B cell (primary cell): ENCODE measurements at regions not wholly inside any gene's neighbourhood (a gene's known extent, or its start where the extent isn't known, plus 50 kb on each side); places are given as distances from the start of the nearest gene placed in this dataset.

ENCODE experiments used
- ATAC-seq: fragments of 200-7000 bp; cut with Tn5 transposase; one replicate; pipeline ENCODE4 v1.10.0; 2021; ENCODE audit warnings: low read depth, mild to moderate bottlenecking, moderate number of reproducible peaks, moderate library complexity
- CTCF ChIA-PET: fragments of 350-600 bp; sonication (Branson Sonifier 250); formaldehyde crosslinking; loops from one replicate; lab custom pipeline; 2021; ENCODE audit warnings: antibody characterized with exemption, inconsistent platforms; lab: Charles Lee
- POLR2A ChIA-PET: fragments of 350-600 bp; sonication (Branson Sonifier 250); formaldehyde crosslinking; loops from one replicate; lab custom pipeline; 2021; ENCODE audit warnings: antibody characterized with exemption; lab: Charles Lee
- DNase-seq: peaks from one replicate; pipeline ENCODE4 v3.0.0; 2013
- H2AFZ ChIP-seq: 2 replicates; pipeline ENCODE4 v1.6.1; 2012; ENCODE audit warnings: mild to moderate bottlenecking, low read depth, low read length; ENCODE audit not compliant: insufficient read depth, poor library complexity, severe bottlenecking
- H3K27ac ChIP-seq, 2 donors: 1 replicate in 1 of 2; 2 replicates in 1 of 2; pipeline ENCODE4 v1.5.1; 2012 to 2013; ENCODE audit warnings: low read length in 2 of 2, mild to moderate bottlenecking in 2 of 2, moderate library complexity in 1 of 2
- H3K27me3 ChIP-seq, 4 experiments: fragments of 200-600 bp in 1 of 4; sonication (generic) in 1 of 4; replicated peaks in 1 of 4; 1 replicate in 2 of 4; 2 replicates in 2 of 4; pipeline versions ENCODE4 v1.6.1 to v1.7.0; 2013 to 2016; ENCODE audit warnings: low read length in 3 of 4, mild to moderate bottlenecking in 2 of 4, mixed read lengths in 1 of 4, moderate library complexity in 1 of 4; ENCODE audit not compliant: insufficient read depth in 4 of 4, control insufficient read depth in 3 of 4; ENCODE audit errors: control extremely low read depth in 1 of 4
- H3K36me3 ChIP-seq, 2 experiments: replicated peaks in 1 of 2; 1 replicate in 1 of 2; 2 replicates in 1 of 2; pipeline versions ENCODE4 v1.6.1 to v1.7.1; 2013; ENCODE audit warnings: low read length in 1 of 2; ENCODE audit not compliant: insufficient read depth in 2 of 2, control insufficient read depth in 1 of 2; ENCODE audit errors: control extremely low read depth in 1 of 2, extremely low read depth in 1 of 2
- H3K4me1 ChIP-seq, 2 donors: fragments of 200-600 bp in 1 of 2; sonication (generic) in 1 of 2; 1 replicate in 1 of 2; 2 replicates in 1 of 2; pipeline versions ENCODE4 v1.5.1 to v1.6.1; 2013 to 2017; ENCODE audit warnings: low read length in 2 of 2; ENCODE audit not compliant: control insufficient read depth in 2 of 2, insufficient read depth in 2 of 2
- H3K4me2 ChIP-seq: replicated peaks from 2 replicates; pipeline ENCODE3; 2012; ENCODE audit warnings: mild to moderate bottlenecking, low read depth, low read length; ENCODE audit not compliant: poor library complexity, severe bottlenecking
- H3K4me3 ChIP-seq, 5 experiments: fragments of 200-600 bp in 1 of 5; sonication (generic) in 1 of 5; 1 replicate in 3 of 5; 2 replicates in 2 of 5; pipeline versions ENCODE4 v1.5.1 to v1.7.0; 2011 to 2016; ENCODE audit warnings: low read length in 4 of 5, mild to moderate bottlenecking in 4 of 5, low read depth in 2 of 5, control low read depth in 1 of 5, moderate library complexity in 1 of 5; ENCODE audit not compliant: insufficient read depth in 1 of 5; ENCODE audit errors: control extremely low read depth in 1 of 5, extremely low read depth in 1 of 5
- H3K79me2 ChIP-seq: fragments of 200-600 bp; sonication (generic); one replicate; pipeline ENCODE4 v1.6.0; 2016; ENCODE audit warnings: low read length; ENCODE audit not compliant: control insufficient read depth, insufficient read depth
- H3K9ac ChIP-seq: fragments of 200-600 bp; sonication (generic); 2 replicates; pipeline ENCODE4 v1.6.1; 2017; ENCODE audit warnings: mild to moderate bottlenecking, low read length, moderate library complexity
- H3K9me3 ChIP-seq, 3 donors: one replicate each; pipeline versions ENCODE4 v1.6.1 to v1.7.1; 2013; ENCODE audit warnings: low read length in 2 of 3; ENCODE audit not compliant: control insufficient read depth in 2 of 3, insufficient read depth in 1 of 3; ENCODE audit errors: control extremely low read depth in 1 of 3
- H4K20me1 ChIP-seq: 2 replicates; pipeline ENCODE4 v1.6.0; 2012; ENCODE audit warnings: mild to moderate bottlenecking, low read length; ENCODE audit not compliant: insufficient read depth, control insufficient read depth, poor library complexity, severe bottlenecking
- H3K27ac Mint-ChIP-seq: one replicate; pipeline ENCODE4 v1.8.0; 2021; ENCODE audit warnings: mixed read lengths
- H3K27me3 Mint-ChIP-seq: one replicate; pipeline ENCODE4 v1.8.0; 2021; ENCODE audit warnings: mixed read lengths
- H3K4me1 Mint-ChIP-seq: one replicate; pipeline ENCODE4 v1.8.0; 2021; ENCODE audit warnings: mixed read lengths
- H3K4me3 Mint-ChIP-seq: one replicate; pipeline ENCODE4 v1.8.0; 2021; ENCODE audit warnings: mixed read lengths
- H3K9me3 Mint-ChIP-seq: one replicate; pipeline ENCODE4 v1.8.0; 2022; ENCODE audit warnings: mixed read lengths; ENCODE audit not compliant: insufficient read depth
- EZH2 ChIP-seq: IDR thresholded peaks from 2 replicates; pipeline ENCODE4 v1.6.1; 2012; ENCODE audit warnings: borderline replicate concordance, low read depth, mild to moderate bottlenecking, moderate library complexity, low read length; ENCODE audit not compliant: insufficient read depth, poor library complexity, severe bottlenecking
- WGBS: methylation state at CpG from one replicate; pipeline ENCODE4 v1.1.5; 2013; ENCODE audit warnings: missing lambda C conversion rate; ENCODE audit not compliant: insufficient coverage; 5-methylcytosine and 5-hydroxymethylcytosine counted together
- intact Hi-C: fragments of 100-400 bp; cut with micrococcal nuclease; formaldehyde crosslinking; loops from one replicate; pipeline ENCODE4 v1.10.0; 2022
- TF ChIP-seq, protein P1 (sequence below): fragments of 200-600 bp; IDR thresholded peaks from one replicate; pipeline ENCODE4 v1.8.0; 2022; ENCODE audit warnings: antibody characterized with exemption, mild to moderate bottlenecking

DNA sequence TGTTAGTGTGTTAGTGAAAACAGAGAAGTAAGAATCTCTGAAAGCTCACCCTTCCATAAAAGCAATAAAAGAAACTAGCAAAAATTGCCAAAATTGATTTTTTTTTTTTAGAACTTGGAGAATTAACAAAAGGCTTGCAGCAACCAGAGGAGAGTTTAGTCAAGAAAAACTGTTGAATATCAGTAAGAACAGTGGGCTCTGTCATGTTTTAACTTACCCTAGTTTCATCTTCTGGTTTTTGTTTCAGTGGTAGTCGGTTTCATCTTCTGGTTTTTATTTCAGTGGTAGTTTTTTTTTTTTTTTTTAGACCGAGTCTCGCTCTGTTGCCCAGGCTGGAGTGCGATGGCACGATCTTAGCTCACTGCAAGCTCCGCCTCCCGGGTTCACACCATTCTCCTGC lies 580.9 kb downstream of the NYAP2 start:
- no peak for TF ChIP-seq EZH2
- TF ChIP-seq, protein P1, sequence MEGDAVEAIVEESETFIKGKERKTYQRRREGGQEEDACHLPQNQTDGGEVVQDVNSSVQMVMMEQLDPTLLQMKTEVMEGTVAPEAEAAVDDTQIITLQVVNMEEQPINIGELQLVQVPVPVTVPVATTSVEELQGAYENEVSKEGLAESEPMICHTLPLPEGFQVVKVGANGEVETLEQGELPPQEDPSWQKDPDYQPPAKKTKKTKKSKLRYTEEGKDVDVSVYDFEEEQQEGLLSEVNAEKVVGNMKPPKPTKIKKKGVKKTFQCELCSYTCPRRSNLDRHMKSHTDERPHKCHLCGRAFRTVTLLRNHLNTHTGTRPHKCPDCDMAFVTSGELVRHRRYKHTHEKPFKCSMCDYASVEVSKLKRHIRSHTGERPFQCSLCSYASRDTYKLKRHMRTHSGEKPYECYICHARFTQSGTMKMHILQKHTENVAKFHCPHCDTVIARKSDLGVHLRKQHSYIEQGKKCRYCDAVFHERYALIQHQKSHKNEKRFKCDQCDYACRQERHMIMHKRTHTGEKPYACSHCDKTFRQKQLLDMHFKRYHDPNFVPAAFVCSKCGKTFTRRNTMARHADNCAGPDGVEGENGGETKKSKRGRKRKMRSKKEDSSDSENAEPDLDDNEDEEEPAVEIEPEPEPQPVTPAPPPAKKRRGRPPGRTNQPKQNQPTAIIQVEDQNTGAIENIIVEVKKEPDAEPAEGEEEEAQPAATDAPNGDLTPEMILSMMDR = no peak
- H3K27ac Mint-ChIP-seq = no peak overlapping the region
- intact Hi-C loops = no loop called here

DNA sequence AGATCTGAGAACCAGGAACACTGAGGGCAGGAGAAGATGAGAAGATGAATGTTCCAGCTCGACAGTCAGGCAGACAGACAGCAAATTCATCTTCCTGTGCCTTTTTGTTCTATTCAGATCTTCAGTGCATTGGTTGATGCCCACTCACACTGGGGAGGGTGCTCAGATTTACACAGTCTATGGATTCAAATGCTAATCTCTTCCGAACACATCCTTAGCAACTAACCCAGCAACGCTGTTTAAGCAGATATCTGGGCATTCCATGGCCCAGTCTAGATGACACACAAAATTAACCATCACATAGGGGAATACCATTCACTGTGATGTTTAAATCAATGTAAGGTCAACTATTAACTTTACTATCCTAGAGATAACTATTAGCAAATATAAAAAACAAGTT lies 571.9 kb downstream of the NYAP2 start:
- ChIA-PET CTCF (no interaction called here), POLR2A (no interaction called here)
- peaks cover 0 to 2% (median 0%) of the 10 kb centered on the region in 3 donors for H3K9me3 ChIP-seq
- H3K36me3 ChIP-seq = no peaks in the 10 kb centered on the region
- no peaks in the 10 kb centered on the region for H3K4me1 ChIP-seq
- no peak overlapping the region for H2AFZ ChIP-seq
- Mint-ChIP-seq H3K9me3 (peaks cover 3% of the 10 kb centered on the region), H3K27me3 (no peaks in the 10 kb centered on the region), H3K27ac (no peak overlapping the region), H3K4me3 (no peak overlapping the region), H3K4me1 (no peaks in the 10 kb centered on the region)
- ATAC-seq (no peak), DNase-seq (no peak)
- TF ChIP-seq, protein P1 = no peak
- WGBS = 81% methylated on average over 2 of the region's 3 CpGs
- no peaks in the 10 kb centered on the region for H3K27me3 ChIP-seq
- no peaks in the 10 kb centered on the region for H4K20me1 ChIP-seq
- H3K27ac ChIP-seq = no peak overlapping the region
- no peak overlapping the region for H3K9ac ChIP-seq
- intact Hi-C loops = no loop called here
- no peak overlapping the region for H3K4me2 ChIP-seq
- H3K79me2 ChIP-seq = no peaks in the 10 kb centered on the region
- H3K4me3 ChIP-seq = no peak overlapping the region

More for the DNA sequence above, 580.9 kb downstream of the NYAP2 start:
- Histone ChIP-seq H3K27ac (no peak overlapping the region), H3K36me3 (no peaks in the 10 kb centered on the region), H3K9me3 (no peaks in the 10 kb centered on the region), H3K9ac (no peak overlapping the region), H3K27me3 (no peaks in the 10 kb centered on the region), H4K20me1 (no peaks in the 10 kb centered on the region), H3K4me1 (no peaks in the 10 kb centered on the region), H3K4me2 (no peak overlapping the region), H3K4me3 (no peak overlapping the region), H2AFZ (no peak overlapping the region), H3K79me2 (no peaks in the 10 kb centered on the region)
- Mint-ChIP-seq H3K4me3 (no peak overlapping the region), H3K27me3 (no peaks in the 10 kb centered on the region), H3K4me1 (no peaks in the 10 kb centered on the region), H3K9me3 (no peaks in the 10 kb centered on the region)
- DNase-seq (no peak), ATAC-seq (no peak)
- WGBS = 100% methylated on average over 4 of the region's 7 CpGs
- CTCF ChIA-PET = no interaction called here
- POLR2A ChIA-PET = no interaction called here
